Endothelial cell of umbilical vein (primary cell): ENCODE measurements at regions not wholly inside any gene's neighbourhood (a gene's known extent, or its start where the extent isn't known, plus 50 kb on each side); places are given as distances from the start of the nearest gene placed in this dataset.
"Not testable (repeated sequence)": the region's sequence is repeated elsewhere in the genome, so short reads cannot be mapped to it uniquely, and the experiment has no call there.

Experiments used
- CTCF ChIP-seq, 2 donors: IDR thresholded peaks; 1 replicate in 1 of 2; 2 replicates in 1 of 2; pipeline ENCODE4 v1.5.1; 2011; ENCODE audit warnings: low read length in 2 of 2, mild to moderate bottlenecking in 2 of 2, moderate library complexity in 2 of 2, control low read depth in 1 of 2, inconsistent platforms in 1 of 2, low read depth in 1 of 2; ENCODE audit not compliant: insufficient read depth in 1 of 2; ENCODE audit errors: extremely low read depth in 1 of 2
- EZH2 ChIP-seq: IDR thresholded peaks from 2 replicates; pipeline ENCODE4 v1.6.1; 2012; ENCODE audit warnings: borderline replicate concordance, low read depth, mild to moderate bottlenecking, moderate library complexity, low read length, inconsistent platforms; ENCODE audit not compliant: severe bottlenecking
- FOS ChIP-seq: IDR thresholded peaks from 2 replicates; pipeline ENCODE4 v1.6.1; 2011; ENCODE audit warnings: mild to moderate bottlenecking, low read length, moderate library complexity, borderline replicate concordance; ENCODE audit not compliant: insufficient read depth
- GATA2 ChIP-seq: IDR thresholded peaks from 2 replicates; pipeline ENCODE4 v1.7.0; 2011; ENCODE audit warnings: low read depth, mild to moderate bottlenecking, moderate library complexity, mixed read lengths, low read length; ENCODE audit not compliant: insufficient read length, insufficient read depth
- JUN ChIP-seq: IDR thresholded peaks from 2 replicates; pipeline ENCODE4 v1.6.1; 2011; ENCODE audit warnings: borderline replicate concordance, low read depth; ENCODE audit not compliant: insufficient read length, insufficient read depth
- MYC ChIP-seq: IDR thresholded peaks from one replicate; pipeline ENCODE4 v1.6.1; 2011; ENCODE audit warnings: mild to moderate bottlenecking, low read depth, low read length
- POLR2A ChIP-seq: IDR thresholded peaks from 2 replicates; pipeline ENCODE4 v1.6.1; 2012; ENCODE audit warnings: low read depth, mild to moderate bottlenecking, control low read depth, low read length
- POLR2AphosphoS5 ChIP-seq: IDR thresholded peaks from 2 replicates; pipeline ENCODE4 v1.6.1; 2012; ENCODE audit warnings: low read depth, mild to moderate bottlenecking, control low read depth, low read length, moderate library complexity; ENCODE audit not compliant: insufficient read depth

GRCh38 chr6:169086616-169087015 lies 167.0 kb downstream of the THBS2 start:
- not testable (repeated sequence) for TF ChIP-seq CTCF (IDR thresholded peaks at IDR 0.05; ENCODE audit: extremely low read depth in 1 of 2, insufficient read depth in 1 of 2, low read depth in 1 of 2, low read length in 2 of 2); EZH2; JUN; POLR2AphosphoS5; MYC; POLR2A; GATA2; FOS
